HG02623 (cell line): ENCODE measurements at regions not wholly inside any gene's neighbourhood (a gene's known extent, or its start where the extent isn't known, plus 50 kb on each side); places are given as distances from the start of the nearest gene placed in this dataset.
"Not testable (repeated sequence)": the region's sequence is repeated elsewhere in the genome, so short reads cannot be mapped to it uniquely, and the experiment has no call there.

Source experiments
- ATAC-seq: cut with Tn5 transposase; IDR thresholded peaks from one replicate; pipeline ENCODE4 v1.9.1; 2021; ENCODE audit warnings: moderate library complexity; ENCODE audit not compliant: unreplicated experiment

DNA sequence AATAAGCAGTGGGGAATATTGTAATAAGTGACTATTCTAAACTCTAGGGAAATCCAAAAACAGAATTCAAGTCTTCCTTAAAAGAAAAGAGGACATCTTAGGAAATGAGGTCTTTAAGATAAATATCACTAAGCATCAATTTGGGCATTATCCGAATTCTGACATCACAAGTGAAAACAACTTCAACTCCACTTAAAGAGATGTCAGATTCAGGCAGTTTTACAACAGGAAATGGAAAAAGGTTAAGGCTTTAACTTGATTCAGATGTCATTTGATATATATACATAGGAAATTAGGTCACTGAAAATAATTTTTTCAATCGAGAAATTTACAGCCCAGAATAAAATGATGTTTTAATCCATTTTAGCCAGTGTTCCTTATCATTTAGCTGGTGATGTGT lies 435.4 kb downstream of the SETD4 start:
- no peak for ATAC-seq

DNA sequence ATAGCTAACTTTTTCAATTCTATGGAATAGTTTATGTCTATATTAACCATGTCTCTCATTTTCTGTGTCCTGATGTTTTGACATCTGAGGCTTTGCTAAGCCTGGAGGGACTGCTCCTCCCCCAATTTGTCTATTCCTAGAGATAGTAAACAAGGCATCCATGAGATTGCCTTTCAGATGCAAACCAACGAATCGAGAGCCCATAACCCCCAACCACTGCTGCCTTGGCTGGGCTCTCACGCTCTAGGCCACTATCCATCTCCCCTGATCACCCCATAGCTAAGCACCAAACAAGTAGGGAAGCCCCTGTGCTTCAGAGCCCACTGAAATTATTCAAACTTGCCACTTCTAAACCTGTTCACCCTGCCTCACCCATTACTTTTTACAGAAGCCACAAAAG lies 437.7 kb downstream of the SETD4 start:
- no peak for ATAC-seq

DNA sequence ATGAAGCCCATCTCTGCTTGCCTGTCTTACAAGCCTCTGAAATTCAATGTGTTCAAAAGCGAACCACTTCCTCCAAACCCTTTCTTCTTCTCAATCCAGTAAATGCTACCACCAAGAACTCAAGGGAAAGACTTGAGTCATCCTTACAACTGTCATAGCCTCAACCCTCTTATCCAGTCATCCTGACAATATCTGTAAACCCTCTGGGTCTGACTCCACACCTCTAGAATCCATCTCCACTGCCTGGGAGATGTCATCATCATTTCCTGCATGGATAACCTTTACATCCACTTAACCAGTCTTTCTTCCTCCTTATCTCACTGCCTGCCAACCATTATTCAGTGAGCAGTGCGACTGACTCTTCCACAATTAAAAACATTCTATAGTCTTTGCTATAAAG lies 441.1 kb downstream of the SETD4 start:
- ATAC-seq = no peak

DNA sequence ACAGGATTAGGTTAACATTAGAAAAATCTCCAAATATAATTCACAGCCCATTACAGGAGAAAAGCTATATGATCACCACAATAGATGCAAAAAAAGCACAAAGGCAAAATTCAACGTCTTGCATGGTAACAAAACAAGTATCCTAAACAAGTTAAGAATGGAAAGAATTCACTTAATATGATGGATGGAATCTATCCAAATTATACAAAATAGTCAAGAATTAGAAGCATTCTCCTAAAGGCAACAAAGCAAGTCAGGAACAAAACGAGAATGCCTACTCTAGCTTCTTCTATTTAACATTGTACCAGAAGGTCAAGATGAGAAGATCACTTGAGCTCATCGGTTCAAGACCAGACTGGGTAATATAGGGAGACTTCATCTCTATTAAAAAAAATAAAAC lies 442.8 kb downstream of the SETD4 start:
- no peak for ATAC-seq

DNA sequence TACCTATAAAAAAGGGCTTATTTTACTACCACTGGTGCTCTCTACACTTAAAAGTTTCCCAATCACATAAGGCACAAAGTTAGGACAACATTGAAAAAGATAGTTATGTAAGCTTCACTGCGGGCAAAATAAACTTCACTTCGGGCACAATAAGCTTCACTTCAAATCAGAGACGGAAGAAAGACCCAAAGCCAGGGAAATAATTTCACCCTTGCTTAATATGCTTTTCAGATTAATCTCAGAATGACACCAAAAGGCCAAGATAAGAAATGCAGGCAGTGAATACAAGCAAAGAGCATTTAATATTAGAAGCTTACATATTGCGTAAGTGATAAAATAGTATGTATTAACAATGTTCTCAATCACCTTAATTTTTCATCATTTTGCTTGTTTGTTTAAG lies 444.2 kb downstream of the SETD4 start:
- no peak for ATAC-seq

DNA sequence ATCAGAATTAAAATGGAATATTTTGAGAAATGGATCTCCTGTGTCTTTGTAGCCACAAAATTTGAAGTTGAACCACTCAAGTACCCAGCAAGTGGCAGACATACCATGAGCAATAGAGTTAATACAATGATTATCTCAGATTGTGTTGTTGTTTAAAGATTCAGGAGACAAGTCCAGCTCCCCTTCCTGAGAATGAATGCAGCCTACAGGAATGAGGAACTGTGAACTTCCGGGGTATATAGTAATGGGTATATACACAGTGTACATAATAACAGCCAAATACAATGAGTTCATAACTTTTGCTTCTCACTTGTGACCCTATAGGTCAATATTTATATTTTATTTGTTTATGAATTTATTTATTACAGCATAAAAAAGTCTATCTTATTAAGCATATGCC lies 445.0 kb downstream of the SETD4 start:
- no peak for ATAC-seq

DNA sequence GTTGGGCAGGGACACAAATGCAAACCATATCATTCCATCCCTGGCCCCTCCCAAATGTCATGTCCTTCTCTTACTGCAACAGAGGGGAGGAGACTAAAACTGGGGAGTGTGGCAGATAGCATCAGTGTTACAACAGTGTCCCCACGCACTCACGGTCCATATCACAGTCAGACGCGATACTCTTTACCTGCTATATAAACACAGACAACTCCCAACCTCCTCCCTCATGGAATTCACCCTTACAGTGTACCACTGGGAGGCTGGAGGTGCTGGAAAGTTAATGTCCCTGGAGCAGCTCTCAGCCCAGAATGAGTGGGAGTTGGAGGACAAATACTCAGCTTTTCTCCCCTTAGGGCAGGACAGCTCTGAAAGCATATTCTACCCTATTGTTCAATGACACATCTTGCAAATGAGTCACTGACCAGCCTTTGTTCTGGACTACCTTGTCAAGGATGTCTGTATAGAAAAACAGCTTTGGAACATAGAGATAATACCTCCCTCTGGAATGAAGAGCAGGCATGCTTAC lies 445.9 kb downstream of the SETD4 start:
- ATAC-seq = no peak

DNA sequence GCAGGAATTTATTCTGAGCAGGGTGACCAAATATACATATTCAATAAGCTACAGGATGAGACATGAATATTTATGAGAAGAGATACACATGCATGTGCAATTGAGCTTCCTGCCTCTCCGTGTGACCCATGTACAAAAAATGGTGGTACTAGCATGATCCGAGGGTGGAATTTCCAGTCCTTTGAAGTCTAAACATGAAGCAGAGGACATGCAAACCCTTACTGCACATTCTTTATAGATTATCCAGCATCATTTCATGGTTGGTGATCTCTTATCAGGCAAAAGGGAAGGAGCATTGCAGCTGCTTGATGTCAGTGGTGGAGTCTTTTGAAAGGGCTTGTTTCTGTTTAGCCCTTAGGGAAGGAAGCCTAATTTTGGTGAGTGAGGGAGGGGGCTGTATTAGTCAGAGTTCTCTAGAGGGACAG lies 448.6 kb downstream of the SETD4 start:
- ATAC-seq = no peak

DNA sequence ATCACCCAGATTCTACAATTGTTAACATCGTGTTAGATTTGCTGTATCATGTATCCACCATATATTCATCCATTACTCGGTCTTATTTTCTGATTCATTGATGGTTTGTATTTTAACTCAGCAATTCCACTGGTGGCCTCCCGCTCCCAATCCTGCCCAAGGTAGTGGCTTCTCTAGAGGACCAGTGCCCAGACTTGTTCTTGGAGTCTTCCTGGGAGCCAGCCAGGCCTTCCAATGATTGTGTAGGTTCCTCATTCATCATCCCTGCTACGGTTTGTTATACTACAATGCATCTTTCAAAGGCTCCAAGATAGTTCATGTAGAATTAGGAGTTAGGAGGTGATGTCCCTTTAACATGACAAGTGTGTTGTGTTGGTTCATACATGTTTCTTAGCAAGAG lies 451.1 kb downstream of the SETD4 start:
- ATAC-seq = no peak

DNA sequence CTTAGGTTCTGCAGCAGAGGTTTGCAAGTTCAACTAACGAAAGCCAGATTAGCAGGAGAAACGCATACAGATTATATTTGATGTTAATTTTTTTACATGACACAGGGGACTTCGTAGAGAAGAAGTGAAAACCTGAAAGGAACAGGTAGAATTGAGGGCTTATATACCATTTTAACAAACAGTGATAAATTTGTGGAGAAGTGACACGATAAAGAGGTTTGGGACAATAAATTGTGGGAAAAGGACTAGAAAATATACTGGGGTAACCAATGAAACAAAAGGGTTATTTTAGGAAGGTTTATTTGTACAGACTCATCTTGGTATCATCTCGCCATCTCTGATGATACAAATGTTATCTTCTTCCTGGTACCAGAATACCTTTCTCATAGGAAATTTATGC lies 452.9 kb downstream of the SETD4 start:
- no peak for ATAC-seq

DNA sequence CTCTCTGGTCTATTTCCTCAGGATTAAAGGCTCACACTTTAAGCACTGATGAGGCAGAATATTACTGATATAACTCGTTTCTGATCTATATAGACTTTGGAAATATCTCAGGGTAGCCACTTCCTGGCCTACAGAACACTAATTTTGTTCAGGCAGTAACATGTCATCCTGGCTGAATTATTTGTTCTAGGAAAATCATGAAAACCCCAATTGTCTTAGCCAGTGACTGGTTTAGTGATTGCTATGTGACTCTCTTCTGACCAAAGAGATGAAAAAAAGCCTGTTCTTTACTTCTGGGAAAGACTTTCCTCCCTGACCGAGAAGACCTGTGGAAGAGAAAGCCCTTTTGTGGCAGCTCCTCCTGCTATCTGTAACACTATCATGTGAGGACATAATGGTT lies 453.7 kb downstream of the SETD4 start:
- no peak for ATAC-seq

DNA sequence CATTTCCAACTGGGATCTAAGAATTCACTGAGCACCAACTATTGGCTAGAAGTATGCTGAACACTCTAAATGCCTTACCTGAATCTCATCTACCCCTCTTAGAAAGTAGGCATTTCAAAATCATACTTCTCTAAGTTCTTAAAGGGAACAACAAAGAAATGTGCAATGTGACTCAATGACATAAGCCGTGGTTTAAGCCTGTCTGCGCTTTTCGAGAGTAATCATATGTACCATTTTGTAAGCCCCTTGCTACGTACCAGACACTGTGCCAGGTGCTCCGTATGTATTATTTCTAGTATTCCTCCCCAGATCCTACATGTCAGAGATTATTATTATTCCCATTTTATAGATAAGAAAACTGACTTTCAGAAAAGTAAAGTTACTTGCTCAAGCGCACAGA lies 454.2 kb downstream of the SETD4 start:
- no peak for ATAC-seq

DNA sequence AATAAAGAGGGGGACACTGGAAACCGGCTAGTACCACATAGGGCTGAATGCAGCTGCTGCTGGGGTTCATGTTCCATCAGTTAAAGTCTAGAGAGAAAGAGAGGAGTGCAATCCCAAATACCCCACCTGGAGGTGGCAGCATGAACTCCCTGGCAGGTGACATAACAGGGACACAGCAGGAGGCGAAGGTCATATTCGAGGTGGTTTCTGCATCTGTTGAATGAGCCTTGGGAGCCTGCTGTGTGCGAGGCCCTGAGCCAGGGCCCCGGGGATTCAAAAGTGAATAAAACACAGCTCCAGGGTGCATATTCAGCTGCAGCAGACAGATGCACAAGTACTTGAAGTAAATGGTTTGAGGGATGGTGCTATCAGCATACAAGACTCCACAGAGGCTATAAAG lies 456.8 kb downstream of the SETD4 start:
- no peak for ATAC-seq

DNA sequence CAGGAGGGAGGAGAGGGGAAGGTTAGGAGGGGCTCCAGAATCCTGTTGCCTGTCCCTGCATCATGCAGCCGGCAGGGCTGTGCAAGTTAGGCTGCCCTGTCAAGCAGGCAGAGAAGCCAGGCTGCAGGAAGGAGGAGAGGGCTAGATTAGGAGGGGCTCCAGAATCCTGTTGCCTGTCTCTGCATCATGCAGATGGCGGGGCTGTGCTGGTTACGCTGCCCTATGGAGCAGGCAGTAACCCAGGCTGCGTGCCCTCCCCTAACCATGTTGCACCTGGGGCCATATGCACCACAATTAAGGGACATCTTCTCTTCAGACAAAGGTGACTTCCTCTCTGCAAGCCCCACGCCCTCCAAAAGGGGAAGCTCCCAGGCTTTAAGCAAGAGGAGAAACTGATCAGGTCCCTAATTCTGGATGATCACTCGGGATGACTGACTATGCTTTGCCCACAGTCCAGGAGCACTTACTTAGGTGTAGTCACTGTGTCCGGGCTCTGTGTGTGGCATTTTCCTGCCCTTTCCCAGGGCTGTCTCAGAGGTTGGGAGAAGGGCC lies 457.4 kb downstream of the SETD4 start:
- no peak for ATAC-seq

DNA sequence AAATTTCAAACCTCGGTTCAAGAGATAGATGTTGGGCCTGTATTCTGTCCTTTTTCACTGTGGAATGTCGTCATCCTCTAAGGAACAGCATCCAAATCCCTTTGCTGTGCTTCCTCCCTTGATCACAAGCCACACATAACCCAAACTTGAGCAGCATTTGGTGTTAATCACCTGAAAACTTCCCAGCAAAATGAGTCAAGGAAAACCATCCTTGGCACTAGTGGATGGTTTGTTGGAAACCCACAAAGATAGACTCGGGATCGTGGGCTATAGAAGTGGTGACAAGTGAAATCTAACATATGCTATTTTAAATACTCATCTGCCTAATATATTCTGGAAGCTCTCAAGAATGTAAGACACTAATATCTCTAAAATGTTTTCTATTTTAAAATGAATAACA lies 459.1 kb downstream of the SETD4 start:
- no peak for ATAC-seq

DNA sequence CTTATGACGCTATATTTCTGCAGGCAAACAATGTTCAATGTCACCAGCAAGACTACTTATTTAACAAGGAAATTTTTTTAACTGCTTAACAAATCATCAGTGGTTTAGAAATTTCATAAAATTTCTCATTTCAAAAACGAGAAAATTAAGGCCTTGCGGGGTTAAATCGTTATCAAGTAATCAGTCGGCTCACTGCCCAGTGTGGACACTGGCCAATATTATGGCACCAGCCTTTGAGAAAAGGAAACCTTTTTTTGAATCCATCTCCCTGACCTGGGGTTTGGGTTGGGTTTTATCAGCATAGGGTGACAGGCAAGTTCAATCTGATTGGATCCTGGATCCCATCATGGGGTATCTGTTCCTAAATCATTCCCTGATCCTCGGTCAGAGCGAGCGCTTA lies 461.2 kb downstream of the SETD4 start:
- no peak for ATAC-seq

DNA sequence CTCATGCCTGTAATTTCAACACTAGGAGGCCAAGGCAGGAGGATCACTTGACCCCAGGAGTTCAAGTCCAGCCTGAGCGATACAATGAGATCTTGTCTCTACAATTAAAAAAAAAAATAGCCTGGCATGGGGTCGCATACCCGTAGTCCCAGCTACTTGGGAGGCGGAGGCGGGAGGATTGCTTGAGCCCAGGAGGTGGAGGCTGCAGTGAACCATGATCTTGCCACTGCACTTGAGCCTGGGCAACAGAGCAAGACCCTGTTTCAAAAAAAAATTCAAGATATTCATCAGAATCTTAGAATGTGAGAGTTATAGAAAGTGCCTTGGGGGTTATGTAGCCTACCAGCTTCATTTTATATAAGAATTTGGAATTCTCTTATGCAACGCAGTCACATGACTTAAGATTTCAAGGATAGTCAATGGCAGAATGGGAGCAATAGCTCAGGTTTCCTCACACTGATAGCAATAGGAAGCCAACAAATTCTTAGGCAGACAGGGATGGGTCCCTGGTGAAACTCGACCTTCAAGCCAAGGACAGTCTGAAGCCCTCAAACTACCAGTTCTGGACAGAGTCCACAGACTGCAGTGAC lies 462.5 kb downstream of the SETD4 start:
- ATAC-seq = no peak

DNA sequence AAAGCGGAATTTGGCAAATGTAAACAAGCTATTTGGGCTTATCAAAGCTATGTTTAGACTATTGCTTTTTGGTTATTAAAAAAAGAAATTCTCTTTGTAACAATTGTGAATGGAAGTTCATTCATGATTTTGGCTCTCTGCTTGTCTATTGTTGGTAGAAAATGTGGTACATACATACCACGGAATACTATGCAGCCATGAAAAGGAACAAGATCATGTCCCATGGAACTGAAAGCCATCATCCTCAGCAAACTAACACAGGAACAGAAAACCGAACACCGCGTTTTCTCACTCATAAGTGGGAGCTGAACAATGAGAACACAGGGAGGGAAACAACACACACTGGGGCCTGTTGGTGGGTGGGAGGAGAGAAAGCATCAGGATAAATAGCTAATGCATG lies 465.4 kb downstream of the SETD4 start:
- no peak for ATAC-seq

DNA sequence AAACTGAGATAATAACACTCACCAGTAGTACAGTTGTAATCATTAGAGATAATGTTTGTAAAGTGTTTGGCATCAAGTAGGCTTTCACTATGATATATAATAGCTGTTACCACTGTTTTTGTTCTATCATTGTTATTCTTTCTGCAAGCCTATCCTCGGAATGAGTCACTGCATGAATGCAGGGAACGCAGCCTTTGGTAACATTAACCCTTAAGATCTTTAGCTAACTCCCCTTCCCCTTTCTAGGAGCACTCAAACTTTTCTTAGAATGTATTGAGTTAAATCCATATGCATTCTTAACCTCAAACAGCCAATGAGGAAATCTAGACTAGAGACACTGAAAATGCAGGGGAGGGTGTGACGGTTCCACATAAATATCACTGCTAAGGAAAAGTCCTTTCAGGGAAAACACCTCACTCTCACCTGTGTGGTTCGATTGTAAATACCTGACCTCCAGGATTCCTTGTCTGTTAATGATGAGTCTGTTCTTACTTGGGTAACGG lies 467.3 kb downstream of the SETD4 start:
- no peak for ATAC-seq

DNA sequence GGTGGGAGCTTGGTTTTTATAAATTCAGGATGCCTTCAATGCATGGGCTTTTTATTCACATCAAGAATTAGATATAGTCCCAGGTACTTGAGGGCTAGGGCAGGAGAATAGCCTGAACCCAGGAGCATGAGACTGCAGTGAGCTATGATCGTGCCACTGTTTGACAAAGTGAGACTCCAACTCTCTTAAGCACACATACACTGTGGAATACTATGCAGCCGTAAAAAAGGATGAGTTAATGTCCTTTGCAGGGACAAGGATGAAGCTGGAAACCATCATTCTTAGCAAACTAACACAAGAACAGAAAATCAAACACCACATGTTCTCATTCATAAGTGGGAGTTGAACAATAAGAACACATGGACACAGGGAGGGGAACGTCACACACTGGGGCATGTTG lies 470.0 kb downstream of the SETD4 start:
- ATAC-seq = not testable (repeated sequence)

DNA sequence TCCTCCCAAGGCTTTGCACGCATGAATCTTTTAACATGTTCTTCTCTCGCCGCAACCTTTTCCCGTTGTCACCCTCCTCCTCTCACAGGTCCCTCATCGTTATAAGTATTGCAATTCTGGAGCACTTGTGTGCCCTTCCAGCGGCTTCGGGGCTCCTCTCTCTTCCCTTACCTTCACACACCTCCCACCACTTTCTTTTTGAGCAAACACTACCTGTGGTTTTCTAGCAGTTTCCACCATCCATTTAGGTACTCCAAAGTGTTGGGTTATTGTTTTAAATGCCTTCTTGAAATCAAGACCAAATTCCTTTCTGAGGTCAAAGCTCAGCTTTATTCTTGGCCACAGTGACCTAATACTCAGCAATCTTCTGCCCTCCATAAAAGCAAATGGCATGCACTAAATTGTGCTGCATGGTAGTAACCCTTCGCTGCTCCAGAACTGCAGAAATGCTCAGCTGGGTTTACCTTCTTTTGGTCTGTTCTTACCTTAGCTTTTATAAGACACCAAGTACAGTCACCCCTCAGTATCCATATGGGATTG lies 472.4 kb downstream of the SETD4 start:
- no peak for ATAC-seq

DNA sequence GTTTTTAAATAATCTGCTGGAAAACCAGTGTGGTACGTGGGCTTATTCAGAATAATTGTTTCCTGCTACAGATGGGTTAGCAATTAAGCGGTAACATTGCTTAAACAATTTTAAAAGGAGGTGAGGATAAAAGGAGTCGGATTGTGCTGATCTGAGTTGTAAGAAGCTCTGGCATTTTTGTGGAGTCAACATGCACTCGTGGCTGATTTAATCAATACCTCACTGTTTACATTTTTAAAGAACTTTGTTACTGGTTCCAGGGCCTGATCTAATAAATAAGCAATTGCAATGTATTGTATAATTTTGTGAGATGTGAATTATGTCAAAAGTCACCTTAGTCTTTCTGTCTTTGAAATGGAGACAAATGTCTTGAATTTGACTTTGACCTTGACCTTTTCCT lies 474.0 kb downstream of the SETD4 start:
- no peak for ATAC-seq

DNA sequence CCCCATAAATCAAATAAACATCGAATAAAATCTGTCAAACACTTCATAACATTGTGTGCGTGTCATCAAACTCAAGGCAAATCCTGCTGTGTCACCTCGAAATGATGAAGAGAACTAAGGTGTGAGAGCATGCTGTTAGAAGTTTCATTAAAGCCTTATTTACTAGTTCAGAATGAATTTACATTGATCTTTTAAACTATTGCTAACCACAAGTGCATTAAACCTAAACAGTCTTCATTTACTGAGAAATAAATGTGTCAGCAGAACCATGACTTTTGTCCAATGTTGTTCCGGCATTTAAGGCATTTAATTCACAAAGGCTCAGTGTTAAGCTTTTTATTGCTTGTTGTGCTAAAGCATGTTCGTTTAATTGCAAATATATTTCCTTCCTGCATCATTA lies 474.4 kb downstream of the SETD4 start:
- no peak for ATAC-seq
